ENCODE measurements at regions not wholly inside any gene's neighbourhood (a gene's known extent, or its start where the extent isn't known, plus 50 kb on each side); places are given as distances from the start of the nearest gene placed in this dataset.

DNA sequence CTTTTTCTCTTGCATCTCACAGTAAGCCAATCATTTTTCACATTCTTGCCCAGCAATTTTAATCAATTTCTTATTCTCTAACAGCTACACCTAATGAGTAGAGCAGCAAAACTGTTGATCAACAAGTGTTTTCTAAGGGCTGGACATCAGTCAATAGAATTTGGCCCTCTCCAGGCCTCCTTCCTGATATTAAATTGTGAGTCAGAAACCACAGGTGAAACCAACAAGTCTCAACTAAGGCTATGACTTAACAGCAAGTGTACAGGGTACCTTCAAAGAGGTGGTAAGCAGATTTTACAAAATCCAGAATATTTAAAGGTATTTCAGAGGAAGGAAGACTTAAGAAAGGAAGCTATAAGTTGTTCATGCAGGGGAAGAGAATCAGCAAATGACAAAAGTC is 156.5 kb upstream of the ARHGAP24 start:
- no peaks in the 10 kb centered on the region for H3K36me3 ChIP-seq (ENCODE audit: control insufficient read depth, insufficient read depth, low read length)
- H3K4me3 ChIP-seq (ENCODE audit: low read depth, low read length), result no peak overlapping the region
- CTCF ChIA-PET, result no interaction called here
- no peaks in the 10 kb centered on the region for H3K27me3 ChIP-seq (ENCODE audit: control insufficient read depth, insufficient read depth, low read length)
- POLR2A ChIA-PET, result no interaction called here
- TF ChIP-seq, protein P1, sequence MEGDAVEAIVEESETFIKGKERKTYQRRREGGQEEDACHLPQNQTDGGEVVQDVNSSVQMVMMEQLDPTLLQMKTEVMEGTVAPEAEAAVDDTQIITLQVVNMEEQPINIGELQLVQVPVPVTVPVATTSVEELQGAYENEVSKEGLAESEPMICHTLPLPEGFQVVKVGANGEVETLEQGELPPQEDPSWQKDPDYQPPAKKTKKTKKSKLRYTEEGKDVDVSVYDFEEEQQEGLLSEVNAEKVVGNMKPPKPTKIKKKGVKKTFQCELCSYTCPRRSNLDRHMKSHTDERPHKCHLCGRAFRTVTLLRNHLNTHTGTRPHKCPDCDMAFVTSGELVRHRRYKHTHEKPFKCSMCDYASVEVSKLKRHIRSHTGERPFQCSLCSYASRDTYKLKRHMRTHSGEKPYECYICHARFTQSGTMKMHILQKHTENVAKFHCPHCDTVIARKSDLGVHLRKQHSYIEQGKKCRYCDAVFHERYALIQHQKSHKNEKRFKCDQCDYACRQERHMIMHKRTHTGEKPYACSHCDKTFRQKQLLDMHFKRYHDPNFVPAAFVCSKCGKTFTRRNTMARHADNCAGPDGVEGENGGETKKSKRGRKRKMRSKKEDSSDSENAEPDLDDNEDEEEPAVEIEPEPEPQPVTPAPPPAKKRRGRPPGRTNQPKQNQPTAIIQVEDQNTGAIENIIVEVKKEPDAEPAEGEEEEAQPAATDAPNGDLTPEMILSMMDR (IDR thresholded peaks at IDR 0.05; ENCODE audit: insufficient read depth, low read depth, low read length), result no peak
- DNase-seq (ENCODE audit: low read depth), result no peak

DNA sequence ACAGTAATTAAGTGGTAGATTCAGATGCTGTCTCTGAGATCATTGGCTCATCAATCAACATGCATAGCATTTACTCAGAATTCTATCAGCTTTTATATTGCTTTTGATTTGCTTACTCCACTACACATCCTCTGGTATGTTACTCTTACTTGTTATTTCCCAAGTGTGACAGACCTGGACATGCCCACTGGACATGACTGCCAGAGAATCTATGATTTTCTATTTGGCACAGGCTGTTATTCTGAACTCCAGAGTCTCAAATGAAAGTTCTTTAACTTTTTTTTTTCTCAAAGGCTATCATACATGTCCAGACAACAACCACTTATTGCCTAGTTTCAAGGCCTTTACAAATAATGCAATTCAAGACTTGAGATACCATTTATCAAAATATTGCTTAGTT is 116.1 kb upstream of the ARHGAP24 start:
- CTCF ChIA-PET, result interaction anchor here (0.9 kb wide), 1 partner anchor 12 kb away, joined by 5 read pairs; no protein-coding TSS in a partner anchor
- TF ChIP-seq, protein P1 (IDR thresholded peaks at IDR 0.05; ENCODE audit: insufficient read depth, low read depth, low read length), result no peak
- no peak overlapping the region for H3K4me3 ChIP-seq (ENCODE audit: low read depth, low read length)

DNA sequence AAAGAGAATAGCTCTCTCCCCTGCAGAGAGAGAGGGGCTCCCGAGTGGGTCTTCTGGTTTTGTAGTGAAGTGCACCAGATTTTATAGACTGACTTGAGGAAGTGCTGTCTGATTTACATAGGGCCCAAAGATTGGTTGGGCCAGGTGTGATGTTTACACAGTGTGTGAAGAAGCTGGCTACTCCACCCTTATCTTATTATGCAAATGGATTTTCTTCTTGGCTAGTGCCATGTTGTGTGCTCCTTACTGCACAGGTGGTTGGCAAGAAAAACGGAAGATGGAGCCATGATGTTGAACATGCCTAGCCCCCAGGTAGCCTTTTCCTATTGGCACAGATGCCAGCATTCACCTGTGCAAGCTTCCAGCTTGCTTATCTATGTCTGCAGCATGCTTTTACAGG is 112.4 kb upstream of the ARHGAP24 start:
- Histone ChIP-seq H3K4me3 (ENCODE audit: low read depth, low read length) (no peak overlapping the region), H3K36me3 (ENCODE audit: control insufficient read depth, insufficient read depth, low read length) (no peaks in the 10 kb centered on the region), H3K27me3 (ENCODE audit: control insufficient read depth, insufficient read depth, low read length) (0 out of 2 replicates have a peak, but pooled peaks cover 2% of the 10 kb centered on the region)
- DNase-seq (ENCODE audit: low read depth), result no peak
- TF ChIP-seq, protein P1 (IDR thresholded peaks at IDR 0.05; ENCODE audit: insufficient read depth, low read depth, low read length), result no peak
- CTCF ChIA-PET, result interaction anchor here (1.1 kb wide), 1 partner anchor 9 kb away, joined by 4 read pairs; no protein-coding TSS in a partner anchor
- POLR2A ChIA-PET, result no interaction called here

More for the DNA sequence above, 116.1 kb upstream of the ARHGAP24 start:
- no peak for DNase-seq (ENCODE audit: low read depth)
- POLR2A ChIA-PET, result no interaction called here
- no peaks in the 10 kb centered on the region for H3K36me3 ChIP-seq (ENCODE audit: control insufficient read depth, insufficient read depth, low read length)
- H3K27me3 ChIP-seq (ENCODE audit: control insufficient read depth, insufficient read depth, low read length), result no peaks in the 10 kb centered on the region

DNA sequence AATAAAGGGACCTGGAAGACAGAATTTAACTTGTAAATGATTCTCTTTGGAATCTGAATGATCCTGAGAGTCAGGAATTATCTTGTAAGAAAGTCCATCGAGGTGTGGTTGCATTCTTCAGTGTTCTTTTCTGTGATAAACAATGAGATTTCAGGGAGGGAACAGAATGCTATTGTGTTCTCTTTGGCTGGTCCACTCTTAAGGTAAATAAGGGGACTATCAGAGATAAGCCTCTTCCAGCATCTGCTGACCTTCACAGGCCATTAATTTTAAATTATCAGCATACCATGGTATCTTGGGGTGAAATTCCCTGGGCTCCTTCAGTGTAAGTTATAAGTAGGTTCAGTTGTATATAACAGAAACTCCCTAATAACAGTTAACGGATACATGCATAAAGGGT is 107.1 kb upstream of the ARHGAP24 start:
- ChIA-PET CTCF (interaction anchor here (0.9 kb wide), 1 partner anchor 381 kb away, joined by 3 read pairs; no protein-coding TSS in a partner anchor), POLR2A (no interaction called here)
- DNase-seq (ENCODE audit: low read depth), result no peak

DNA sequence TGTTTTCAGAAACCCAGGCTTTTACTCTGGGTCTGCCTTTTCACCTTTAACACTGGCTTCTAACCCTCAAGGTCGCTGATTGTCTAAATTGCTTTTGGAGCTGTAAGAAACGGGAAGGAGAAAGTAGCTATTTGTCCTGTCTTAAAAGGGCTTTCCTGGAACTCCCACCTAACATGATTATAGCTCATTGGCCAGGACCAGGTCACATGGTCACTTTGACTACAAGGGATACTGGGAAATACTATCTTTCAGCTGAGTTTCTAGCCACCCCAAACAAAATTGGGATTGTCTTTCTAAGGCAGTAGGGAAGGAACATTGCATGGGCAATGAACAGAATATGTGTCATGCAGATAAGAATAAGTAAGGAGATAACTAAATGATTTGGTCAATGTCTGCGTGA is 106.7 kb upstream of the ARHGAP24 start:
- Histone ChIP-seq H3K36me3 (ENCODE audit: control insufficient read depth, insufficient read depth, low read length) (no peaks in the 10 kb centered on the region), H3K27me3 (ENCODE audit: control insufficient read depth, insufficient read depth, low read length) (0 out of 2 replicates have a peak, but pooled peaks cover 2% of the 10 kb centered on the region), H3K4me3 (ENCODE audit: low read depth, low read length) (no peak overlapping the region)
- TF ChIP-seq, protein P1 (IDR thresholded peaks at IDR 0.05; ENCODE audit: insufficient read depth, low read depth, low read length), result no peak
- no peak for DNase-seq (ENCODE audit: low read depth)
- POLR2A ChIA-PET, result no interaction called here
- CTCF ChIA-PET, result interaction anchor here (1.0 to 1.6 kb wide), 2 partner anchors 8 to 162 kb away, joined by 3 to 4 read pairs; no protein-coding TSS in a partner anchor

More for the DNA sequence above, 107.1 kb upstream of the ARHGAP24 start:
- Histone ChIP-seq H3K4me3 (ENCODE audit: low read depth, low read length) (no peak overlapping the region), H3K27me3 (ENCODE audit: control insufficient read depth, insufficient read depth, low read length) (0 out of 2 replicates have a peak, but pooled peaks cover 2% of the 10 kb centered on the region), H3K36me3 (ENCODE audit: control insufficient read depth, insufficient read depth, low read length) (no peaks in the 10 kb centered on the region)
- TF ChIP-seq, protein P1 (IDR thresholded peaks at IDR 0.05; ENCODE audit: insufficient read depth, low read depth, low read length), result no peak
